Stimulated activated CD4-positive, alpha-beta T cell treated with anti-CD3 and anti-CD28 coated beads, Interleukin-2, amount 100 ng/mL, for 48 hours (primary cell): ENCODE measurements at regions not wholly inside any gene's neighbourhood (a gene's known extent, or its start where the extent isn't known, plus 50 kb on each side); places are given as distances from the start of the nearest gene placed in this dataset.
"Not testable (repeated sequence)": the region's sequence is repeated elsewhere in the genome, so short reads cannot be mapped to it uniquely, and the experiment has no call there.

Experiments used
- DNase-seq, 2 donors: peaks; one replicate each; pipeline ENCODE4 v3.0.0-alpha.2; 2020

DNA sequence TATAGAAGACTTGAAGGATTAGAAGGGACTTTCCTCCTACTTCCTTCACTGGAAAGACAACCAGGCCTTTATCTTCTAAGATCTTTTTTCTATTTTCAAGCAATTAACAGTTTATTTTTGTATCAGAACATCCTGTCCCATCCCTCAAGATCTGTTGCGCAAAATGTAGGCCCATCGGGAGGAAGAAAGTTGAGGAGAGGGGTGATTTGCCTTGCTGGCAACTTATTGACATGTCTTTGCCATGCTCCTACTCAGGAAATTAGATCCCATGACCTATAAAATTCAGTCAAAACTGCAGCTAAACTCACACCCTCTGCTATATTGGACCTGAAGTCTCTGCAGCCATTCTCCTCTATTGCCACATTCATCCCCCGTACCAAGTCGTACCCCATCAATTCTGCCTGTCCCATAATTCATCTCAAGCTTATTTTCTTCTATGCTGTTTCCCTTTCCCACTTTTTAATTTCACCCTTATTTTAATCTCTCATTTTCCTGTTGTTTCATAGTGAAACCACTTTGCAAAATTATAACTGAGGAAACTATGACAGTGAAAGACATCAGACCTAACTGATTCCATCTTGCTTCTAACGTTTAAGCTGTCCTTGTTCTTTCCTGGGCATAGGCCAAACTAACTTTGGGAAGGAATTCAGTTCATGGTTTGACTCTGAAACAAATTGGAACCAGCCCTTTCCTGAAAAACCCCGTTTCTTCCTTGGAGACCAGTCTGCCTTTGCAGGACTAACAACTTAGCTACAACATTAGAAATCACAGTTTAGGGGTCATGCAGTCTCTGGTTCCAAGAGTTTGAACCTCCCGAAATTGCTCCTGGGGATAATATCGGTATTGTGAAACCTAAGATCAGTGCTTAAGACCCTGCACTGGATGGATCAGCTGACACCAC, 195.7 kb upstream of the PTBP2 start:
- no peak for DNase-seq

DNA sequence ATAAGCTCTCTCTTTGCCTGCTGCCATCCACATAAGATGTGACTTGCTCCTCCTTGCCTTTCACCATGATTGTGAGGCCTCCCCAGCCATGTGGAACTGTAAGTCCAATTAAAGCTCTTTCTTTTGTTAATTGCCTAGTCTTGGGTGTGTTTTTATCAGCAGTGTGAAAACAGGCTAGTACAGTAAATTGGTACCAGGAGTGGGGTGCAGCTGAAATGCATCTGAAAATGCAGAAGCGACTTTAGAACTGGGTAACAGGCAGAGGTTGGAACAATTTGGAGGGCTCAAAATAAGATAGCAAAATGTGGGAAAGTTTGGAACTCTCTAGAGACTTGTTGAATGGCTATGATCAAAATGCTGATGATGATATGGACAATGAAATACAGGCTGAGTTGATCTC, 192.9 kb upstream of the PTBP2 start:
- DNase-seq = not testable (repeated sequence)

DNA sequence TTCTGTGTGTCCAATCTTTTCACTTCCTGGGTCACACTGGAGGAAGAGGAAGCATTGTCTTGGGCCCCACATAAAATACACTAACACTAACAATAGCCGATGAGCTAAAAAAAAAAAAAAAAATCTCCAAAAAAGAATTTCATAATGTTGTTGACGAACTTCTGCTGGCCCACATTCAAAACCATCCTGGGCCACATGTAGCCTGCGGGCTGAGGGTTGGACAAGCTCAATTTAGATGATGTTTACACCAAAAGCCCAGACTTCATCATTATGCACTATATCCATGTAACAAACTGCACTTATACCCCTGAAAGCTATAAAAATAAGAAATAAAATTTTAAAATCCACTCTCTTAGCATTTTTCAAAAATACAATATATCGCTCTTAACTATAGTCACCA, 187.8 kb upstream of the PTBP2 start:
- no peak for DNase-seq

- DNase-seq = no peak
Measured at GRCh38 chr1:96536581-96536980, 185.0 kb upstream of the PTBP2 start.

DNA sequence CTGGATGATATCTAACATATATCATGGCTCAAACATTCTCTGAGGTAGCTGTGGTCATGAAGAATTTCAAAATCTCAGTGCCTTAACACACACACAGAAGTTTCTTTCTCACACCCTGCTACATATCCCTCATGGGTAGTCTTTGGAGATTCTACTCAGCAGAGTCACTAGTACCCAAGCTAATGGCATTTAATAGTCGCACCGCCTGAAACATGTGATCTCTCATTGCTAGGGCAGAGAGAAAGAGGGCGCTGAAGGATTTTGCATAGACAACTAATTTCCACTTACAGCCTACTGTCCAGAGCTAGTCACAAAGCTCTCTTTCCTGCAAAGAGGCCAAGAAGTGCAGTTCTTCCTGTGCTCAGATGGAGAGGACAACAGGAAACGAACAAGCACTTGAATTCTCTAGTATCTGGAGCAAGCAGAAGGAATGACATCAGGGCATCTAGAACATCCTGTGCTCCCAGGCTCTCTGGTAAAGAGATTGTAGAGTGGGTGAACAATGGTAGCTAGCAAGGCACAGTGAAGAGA, 183.4 kb upstream of the PTBP2 start:
- no peak for DNase-seq

DNA sequence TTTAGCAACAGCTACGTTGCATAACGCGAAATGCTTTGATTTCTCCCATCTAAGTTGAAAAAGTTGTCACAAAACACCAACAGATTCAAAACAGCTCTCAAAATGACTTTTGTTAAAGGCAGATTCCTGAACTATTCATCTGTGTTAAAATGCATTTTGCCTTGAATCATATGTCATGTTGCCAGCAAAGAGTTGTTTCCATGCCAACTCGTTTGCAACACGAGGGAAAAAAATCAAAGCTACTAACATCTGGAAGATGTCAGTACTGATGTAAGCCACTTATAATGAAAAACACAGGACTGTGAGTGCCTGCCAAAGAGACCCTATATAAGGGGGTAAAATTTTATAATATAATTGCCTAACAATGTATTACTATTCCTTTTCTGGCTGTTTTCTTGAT, 182.7 kb upstream of the PTBP2 start:
- no peak for DNase-seq

DNA sequence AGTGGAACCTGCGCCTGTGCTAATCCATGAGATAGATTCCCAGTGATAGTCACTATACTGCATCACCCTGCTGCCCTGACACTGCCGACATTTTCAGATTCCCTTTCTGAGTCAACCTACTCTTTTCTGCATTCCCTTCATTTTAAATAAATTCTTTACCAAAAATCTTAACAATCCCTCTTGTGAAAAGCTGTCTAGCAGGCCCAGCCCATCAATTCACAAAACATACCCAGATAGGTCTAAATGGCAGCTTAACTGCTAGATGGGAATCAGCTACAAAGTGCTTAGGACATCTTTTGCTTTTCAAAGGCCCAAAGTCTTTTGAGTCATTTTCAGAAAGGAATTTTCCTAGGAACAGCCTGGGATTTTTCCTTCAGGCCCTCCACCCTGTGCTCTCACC, 180.1 kb upstream of the PTBP2 start:
- DNase-seq = no peak

GRCh38 chr1:96544051-96544830, 177.3 kb upstream of the PTBP2 start:
- DNase-seq = no peak

DNA sequence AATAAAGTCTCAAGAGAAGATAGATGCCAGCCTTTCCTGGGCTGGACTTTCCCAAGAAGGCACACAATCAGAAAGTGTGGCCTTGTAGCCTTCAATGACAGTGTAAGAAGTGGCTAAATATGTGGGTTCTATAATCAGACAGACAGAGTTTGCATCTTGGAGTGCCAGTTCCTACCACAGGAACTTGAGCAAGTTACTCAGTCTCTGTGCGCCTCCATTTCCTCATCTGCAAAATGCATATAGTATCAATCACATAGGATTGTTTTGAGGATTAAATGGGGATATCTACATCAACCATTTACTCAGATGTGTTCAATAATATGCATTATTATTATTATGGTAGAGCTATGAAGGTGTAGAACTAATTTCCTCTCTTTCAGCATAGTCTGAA, 176.8 kb upstream of the PTBP2 start:
- DNase-seq = no peak

DNA sequence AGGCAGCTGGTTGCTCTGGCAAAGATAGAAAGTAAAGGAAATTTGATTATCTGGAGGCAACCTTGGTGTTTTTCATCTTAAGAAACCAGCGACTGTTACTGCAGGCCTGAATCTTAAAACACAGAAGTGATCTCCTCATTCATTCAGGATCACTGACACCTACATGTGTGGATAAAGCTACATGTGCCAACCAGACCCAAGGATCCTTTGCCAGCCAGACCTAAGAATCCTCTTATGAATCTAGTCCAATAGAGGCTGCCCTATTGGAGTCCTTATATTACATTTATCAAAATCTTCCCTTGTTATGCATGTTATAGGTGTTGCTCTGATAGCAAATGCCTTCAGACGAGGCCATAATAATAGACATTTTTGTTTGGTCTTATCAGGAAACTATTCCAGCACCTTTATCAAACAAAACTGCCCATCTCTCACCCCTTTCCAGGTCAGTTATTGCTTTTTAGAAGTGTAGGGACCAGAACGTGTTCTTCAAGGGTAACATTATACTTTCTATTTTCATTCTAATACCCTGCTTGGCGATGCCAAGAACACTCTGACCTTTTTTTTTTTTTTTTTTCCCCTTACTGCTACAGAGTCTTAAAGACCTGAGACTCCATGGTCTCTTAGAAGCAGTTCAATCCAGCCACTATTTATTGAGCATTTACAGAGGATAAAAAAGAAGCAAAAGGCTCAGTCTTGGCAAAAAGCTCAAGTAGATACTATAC, 175.5 kb upstream of the PTBP2 start:
- DNase-seq = no peak

DNA sequence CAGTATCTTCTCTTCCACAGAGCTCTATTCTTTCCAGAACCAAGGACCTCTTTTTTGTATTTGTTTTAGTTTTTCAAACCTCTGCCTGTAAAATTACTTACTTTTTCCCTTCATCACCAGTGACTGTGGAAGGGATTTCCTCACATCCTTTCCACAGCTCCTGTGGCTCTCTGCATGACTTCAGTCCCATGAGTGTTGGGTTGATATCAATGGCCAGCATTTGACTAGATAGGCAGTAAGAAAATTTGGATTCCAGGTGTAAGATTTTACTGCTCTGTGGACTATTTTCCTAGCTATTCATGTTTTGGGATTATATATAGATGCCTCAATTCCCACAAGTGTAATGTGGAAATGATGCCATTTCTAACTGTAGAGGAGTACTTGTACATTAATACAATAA, 171.5 kb upstream of the PTBP2 start:
- no peak for DNase-seq

GRCh38 chr1:96552451-96552850, 169.1 kb upstream of the PTBP2 start:
- DNase-seq = no peak

GRCh38 chr1:96553811-96554210, 167.8 kb upstream of the PTBP2 start:
- DNase-seq = no peak

- DNase-seq = no peak
Measured at GRCh38 chr1:96554364-96554763, 167.2 kb upstream of the PTBP2 start.

DNA sequence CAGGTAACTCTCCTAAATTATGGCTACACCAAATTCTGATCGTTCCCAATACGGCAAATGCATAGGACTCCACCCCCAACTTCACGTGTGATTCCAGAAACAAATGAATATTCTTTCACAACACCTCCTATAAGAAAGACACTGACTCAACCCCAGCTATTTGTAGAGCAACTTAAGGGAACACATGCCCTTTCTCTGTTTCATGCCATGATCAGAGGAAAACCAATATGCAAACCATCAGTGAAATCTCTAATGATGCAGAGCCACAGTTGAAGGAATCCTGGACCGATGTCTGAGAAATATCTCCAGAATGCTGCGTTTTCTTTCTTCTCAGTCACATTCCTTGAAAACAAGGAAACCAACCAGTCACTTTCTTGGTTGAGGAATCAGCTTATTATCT, 164.2 kb upstream of the PTBP2 start:
- no peak for DNase-seq

GRCh38 chr1:96558635-96559034, 162.9 kb upstream of the PTBP2 start:
- no peak for DNase-seq

GRCh38 chr1:96559181-96559580, 162.4 kb upstream of the PTBP2 start:
- no peak for DNase-seq

GRCh38 chr1:96559707-96560596, 161.6 kb upstream of the PTBP2 start:
- DNase-seq = no peak

DNA sequence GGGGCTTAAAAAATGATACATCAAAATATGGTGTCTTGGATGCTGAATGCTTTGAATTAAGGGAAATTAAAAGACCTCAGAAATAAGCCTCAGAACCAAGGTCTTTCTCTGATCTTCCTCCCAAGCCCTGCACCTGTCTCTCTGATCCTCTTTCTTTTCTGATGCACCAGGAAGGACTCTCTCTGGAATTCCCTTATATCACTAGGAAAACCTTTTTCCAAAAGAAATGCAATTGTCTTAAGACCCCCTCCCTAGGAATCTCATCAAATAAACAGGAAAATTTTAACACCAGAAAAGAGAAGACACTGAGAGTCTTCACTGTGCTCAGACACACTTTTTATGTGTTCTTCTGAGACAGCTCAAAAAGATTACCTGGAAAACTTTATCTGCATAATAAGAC, 159.5 kb upstream of the PTBP2 start:
- no peak for DNase-seq

GRCh38 chr1:96564401-96564800, 157.2 kb upstream of the PTBP2 start:
- not testable (repeated sequence) for DNase-seq

GRCh38 chr1:96565546-96565945, 156.0 kb upstream of the PTBP2 start:
- no peak for DNase-seq

GRCh38 chr1:96568639-96569038, 152.9 kb upstream of the PTBP2 start:
- DNase-seq = no peak
